ENCODE measurements at regions not wholly inside any gene's neighbourhood (a gene's known extent, or its start where the extent isn't known, plus 50 kb on each side); places are given as distances from the start of the nearest gene placed in this dataset.

GRCh38 chr16:63228259-63228658 is 1192.0 kb upstream of the CDH8 start:
- no peaks in the 10 kb centered on the region for H3K27me3 Mint-ChIP-seq (ENCODE audit: low read depth)
- no peak overlapping the region for H2AFZ ChIP-seq (ENCODE audit: low read length)
- H2BK5ac ChIP-seq (ENCODE audit: insufficient read length, low read length) = no peak overlapping the region
- no peak overlapping the region for H3K23ac ChIP-seq (ENCODE audit: insufficient read length, low read depth, low read length)
- no peak overlapping the region for H3T11ph ChIP-seq (ENCODE audit: low read length)
- no peak for DNase-seq
- no peak overlapping the region for H3K27ac Mint-ChIP-seq
- no peak overlapping the region for H2BK12ac ChIP-seq (ENCODE audit: insufficient read length, low read depth, low read length)
- no CpG with 5 or more reads among the region's 2 CpGs for WGBS (ENCODE audit: extremely low coverage, insufficient read length, low lambda C conversion rate)
- H3K79me2 ChIP-seq (ENCODE audit: insufficient read depth, low read length) = no peaks in the 10 kb centered on the region
- no peaks in the 10 kb centered on the region for H4K20me1 ChIP-seq (ENCODE audit: control insufficient read depth, insufficient read depth, insufficient read length)
- H2AK5ac ChIP-seq (ENCODE audit: insufficient read length, low read length) = no peak overlapping the region
- no peak overlapping the region for H3K9ac ChIP-seq (ENCODE audit: extremely low read depth, insufficient read length, low read length)
- H3K23me2 ChIP-seq (ENCODE audit: insufficient read length, low read depth, low read length, poor library complexity, severe bottlenecking) = no peaks in the 10 kb centered on the region
- no peak overlapping the region for H4K8ac ChIP-seq (replicated peaks; ENCODE audit: insufficient read length, low read depth, low read length)
- no peak overlapping the region for H2BK20ac ChIP-seq (ENCODE audit: low read depth, low read length, poor library complexity, severe bottlenecking)
- no peak overlapping the region for H3K18ac ChIP-seq (ENCODE audit: insufficient read length, low read depth, low read length)
- no peaks in the 10 kb centered on the region for H3K79me1 ChIP-seq (ENCODE audit: insufficient read depth, low read depth, low read length, poor library complexity, severe bottlenecking)
- H4K91ac ChIP-seq (ENCODE audit: insufficient read length, low read depth, low read length) = no peak overlapping the region
- H3K4me1 Mint-ChIP-seq = no peaks in the 10 kb centered on the region
- H3K4me3 Mint-ChIP-seq = no peak overlapping the region
- H3K14ac ChIP-seq (ENCODE audit: insufficient read depth, low read length) = no peak overlapping the region
- no peak for TF ChIP-seq CTCF (conservative IDR thresholded peaks at IDR 0.05)
- no peak overlapping the region for H3K27ac ChIP-seq (ENCODE audit: insufficient read length, low read depth, low read length)
- H2BK15ac ChIP-seq (ENCODE audit: low read depth, low read length) = no peak overlapping the region
- H3K36me3 Mint-ChIP-seq (ENCODE audit: insufficient read depth in 1 of 3, low read depth in 3 of 3) = peaks cover 0 to 5% (median 0%) of the 10 kb centered on the region in 3 experiments; a peak in 1 of 7 replicates
- no peak overlapping the region for H3K4me2 ChIP-seq (ENCODE audit: insufficient read depth, insufficient read length, low read length)
- no peak overlapping the region for H4K5ac ChIP-seq (ENCODE audit: insufficient read length, low read depth, low read length)
- H3K9me3 Mint-ChIP-seq = no peaks in the 10 kb centered on the region; a peak in 1 of 5 replicates
- H3K27me3 ChIP-seq (ENCODE audit: insufficient read depth, low read length) = no peaks in the 10 kb centered on the region
- H3K56ac ChIP-seq (ENCODE audit: insufficient read length, low read depth, low read length) = no peak overlapping the region
- H3K9me3 ChIP-seq (ENCODE audit: control insufficient read depth, low read depth, low read length) = no peaks in the 10 kb centered on the region
- no peaks in the 10 kb centered on the region for H3K4me1 ChIP-seq (ENCODE audit: insufficient read depth, low read length)
- no peak overlapping the region for H3K4ac ChIP-seq (ENCODE audit: low read depth, low read length)
- no peak overlapping the region for H2BK120ac ChIP-seq (ENCODE audit: low read depth, low read length, poor library complexity, severe bottlenecking)

Data from H9 (cell line).